HEK293T (cell line): ENCODE measurements at regions not wholly inside any gene's neighbourhood (a gene's known extent, or its start where the extent isn't known, plus 50 kb on each side); places are given as distances from the start of the nearest gene placed in this dataset.

Experiments
- CTCF ChIA-PET: fragments of 350-600 bp; formaldehyde crosslinking; extraction: SDS; loops from one replicate; lab custom pipeline; 2021; ENCODE audit warnings: antibody characterized with exemption, inconsistent platforms; lab: Yijun Ruan, JAX
- POLR2A ChIA-PET: fragments of 350-600 bp; formaldehyde crosslinking; extraction: SDS; loops from one replicate; lab custom pipeline; 2020; ENCODE audit warnings: antibody characterized with exemption, inconsistent platforms; lab: Yijun Ruan, JAX
- DNase-seq: peaks from one replicate; pipeline ENCODE4 v3.0.0; 2012; ENCODE audit warnings: mixed read lengths; ENCODE audit errors: extremely low spot score
- ARNT ChIP-seq: fragments of 450-650 bp; IDR thresholded peaks from 2 replicates; pipeline ENCODE4 v1.6.1; 2017; ENCODE audit warnings: mild to moderate bottlenecking
- BHLHE40 ChIP-seq: fragments of 450-650 bp; IDR thresholded peaks from 2 replicates; pipeline ENCODE4 v1.6.1; 2016; ENCODE audit warnings: mild to moderate bottlenecking, moderate library complexity, borderline replicate concordance
- CTBP1 ChIP-seq: fragments of 450-650 bp; IDR thresholded peaks from 2 replicates; pipeline ENCODE4 v1.6.1; 2016; ENCODE audit warnings: borderline replicate concordance
- ELF4 ChIP-seq: fragments of 450-650 bp; IDR thresholded peaks from 2 replicates; pipeline ENCODE4 v1.6.1; 2017; ENCODE audit warnings: antibody characterized with exemption
- FOXA1 ChIP-seq: fragments of 450-650 bp; IDR thresholded peaks from 2 replicates; pipeline ENCODE4 v1.6.1; 2016; ENCODE audit warnings: mild to moderate bottlenecking
- FOXK2 ChIP-seq: fragments of 450-650 bp; IDR thresholded peaks from 2 replicates; pipeline ENCODE4 v1.6.1; 2016; ENCODE audit warnings: mild to moderate bottlenecking
- FOXM1 ChIP-seq: fragments of 450-650 bp; IDR thresholded peaks from 2 replicates; pipeline ENCODE4 v1.6.1; 2017; ENCODE audit warnings: mild to moderate bottlenecking, borderline replicate concordance
- HDGF ChIP-seq: fragments of 450-650 bp; IDR thresholded peaks from 2 replicates; pipeline ENCODE4 v1.6.1; 2017; ENCODE audit warnings: antibody characterized with exemption, borderline replicate concordance
- L3MBTL2 ChIP-seq: fragments of 450-650 bp; conservative IDR thresholded peaks from 2 replicates; pipeline ENCODE4 v1.6.1; 2016; ENCODE audit warnings: mild to moderate bottlenecking
- LEF1 ChIP-seq: fragments of 450-650 bp; IDR thresholded peaks from 2 replicates; pipeline ENCODE4 v1.6.1; 2017; ENCODE audit warnings: mild to moderate bottlenecking, borderline replicate concordance
- NFRKB ChIP-seq: fragments of 450-650 bp; IDR thresholded peaks from 2 replicates; pipeline ENCODE4 v1.6.1; 2016; ENCODE audit warnings: mild to moderate bottlenecking, moderate library complexity
- PKNOX1 ChIP-seq: fragments of 450-650 bp; IDR thresholded peaks from 2 replicates; pipeline ENCODE4 v1.6.1; 2016
- SP1 ChIP-seq: fragments of 450-650 bp; IDR thresholded peaks from 2 replicates; pipeline ENCODE4 v1.6.1; 2017
- SUZ12 ChIP-seq: fragments of 450-650 bp; IDR thresholded peaks from 2 replicates; pipeline ENCODE4 v1.6.1; 2016; ENCODE audit warnings: mild to moderate bottlenecking
- TARDBP ChIP-seq: fragments of 450-650 bp; IDR thresholded peaks from 2 replicates; pipeline ENCODE4 v1.6.1; 2016
- ZNF384 ChIP-seq: fragments of 450-650 bp; IDR thresholded peaks from 2 replicates; pipeline ENCODE4 v1.6.1; 2016

- ChIA-PET CTCF (no interaction called here), POLR2A (no interaction called here)
- TF ChIP-seq HDGF (no peak), PKNOX1 (no peak), SUZ12 (no peak), ARNT (no peak), FOXK2 (no peak), ZNF384 (no peak), SP1 (no peak), FOXM1 (no peak), NFRKB (no peak), BHLHE40 (no peak), L3MBTL2 (no peak)
- DNase-seq = no peak
Observed at GRCh38 chr7:155138204-155138603, 68.1 kb downstream of the HTR5A start.

GRCh38 chr7:155141562-155141961 is 71.4 kb downstream of the HTR5A start:
- no peak for DNase-seq

GRCh38 chr7:155143381-155143780 is 73.3 kb downstream of the HTR5A start:
- no peak for DNase-seq
- ChIA-PET POLR2A (no interaction called here), CTCF (no interaction called here)
- TF ChIP-seq FOXA1 (no peak), TARDBP (no peak), BHLHE40 (no peak), L3MBTL2 (no peak), ELF4 (no peak), HDGF (no peak), CTBP1 (no peak), SUZ12 (no peak)

More at GRCh38 chr7:155141562-155141961, 71.4 kb downstream of the HTR5A start:
- TF ChIP-seq BHLHE40 (no peak), CTBP1 (no peak), PKNOX1 (no peak), FOXK2 (no peak), HDGF (no peak), FOXA1 (no peak), L3MBTL2 (no peak), ELF4 (no peak)
- CTCF ChIA-PET = no interaction called here
- POLR2A ChIA-PET = no interaction called here

- CTCF ChIA-PET = no interaction called here
- no peak for DNase-seq
- POLR2A ChIA-PET = no interaction called here
- TF ChIP-seq SP1 (no peak), TARDBP (no peak), ELF4 (no peak), PKNOX1 (no peak), FOXK2 (no peak), ARNT (no peak), FOXM1 (no peak), CTBP1 (no peak), SUZ12 (no peak), L3MBTL2 (no peak), NFRKB (no peak), HDGF (no peak), FOXA1 (no peak)
Observed at GRCh38 chr7:155144371-155144770, 74.2 kb downstream of the HTR5A start.

- POLR2A ChIA-PET = no interaction called here
- TF ChIP-seq FOXA1 = no peak
- TF ChIP-seq ELF4 = no peak
- no peak for TF ChIP-seq FOXM1
- TF ChIP-seq LEF1 = no peak
- TF ChIP-seq L3MBTL2 = no peak
- no peak for TF ChIP-seq TARDBP
- TF ChIP-seq HDGF = no peak
- TF ChIP-seq ZNF384 = no peak
- TF ChIP-seq FOXK2 = no peak
- CTCF ChIA-PET = no interaction called here
- DNase-seq = no peak
Observed at GRCh38 chr7:155145477-155146255, 75.5 kb downstream of the HTR5A start.

GRCh38 chr7:155147172-155147571 is 77.0 kb downstream of the HTR5A start:
- ChIA-PET CTCF (no interaction called here), POLR2A (no interaction called here)
- no peak for DNase-seq
- TF ChIP-seq FOXA1 (no peak), HDGF (no peak), SP1 (no peak), ARNT (no peak), PKNOX1 (no peak), FOXK2 (no peak), SUZ12 (no peak), LEF1 (no peak), ZNF384 (no peak), TARDBP (no peak), BHLHE40 (no peak), FOXM1 (no peak), NFRKB (no peak), ELF4 (no peak)
